RWPE1 (cell line): ENCODE measurements at regions not wholly inside any gene's neighbourhood (a gene's known extent, or its start where the extent isn't known, plus 50 kb on each side); places are given as distances from the start of the nearest gene placed in this dataset.

Experiments
- CTCF ChIA-PET: fragments of 350-600 bp; sonication (Branson Sonifier 250); formaldehyde crosslinking; extraction: SDS; loops from one replicate; lab custom pipeline; 2021; lab: Yijun Ruan, JAX
- POLR2A ChIA-PET: fragments of 400-600 bp; formaldehyde crosslinking; extraction: SDS; loops from one replicate; lab custom pipeline; 2020; ENCODE audit warnings: antibody characterized with exemption; ENCODE audit not compliant: low non-redundant PET; lab: Yijun Ruan, JAX
- DNase-seq: peaks from one replicate; pipeline ENCODE4 v3.0.0; 2012; ENCODE audit warnings: low spot score
- H3K27ac ChIP-seq: fragments of 450-650 bp; 2 replicates; pipeline ENCODE4 v1.5.1; 2017
- CTCF ChIP-seq: fragments of 450-650 bp; conservative IDR thresholded peaks from 2 replicates; pipeline ENCODE4 v1.5.1; 2017; ENCODE audit warnings: low read depth, mild to moderate bottlenecking

- POLR2A ChIA-PET, result interaction anchor here (0.5 kb wide), 1 partner anchor 421 kb away, joined by 4 read pairs; no protein-coding TSS in a partner anchor
- no peak for DNase-seq
- no peak overlapping the region for H3K27ac ChIP-seq
- TF ChIP-seq CTCF, result no peak
- CTCF ChIA-PET, result no interaction called here
Measured at GRCh38 chrX:13396924-13397323, 77.1 kb upstream of the ATXN3L start.

- no peak overlapping the region for H3K27ac ChIP-seq
- DNase-seq, result no peak
- ChIA-PET POLR2A (no interaction called here), CTCF (no interaction called here)
- no peak for TF ChIP-seq CTCF
Measured at GRCh38 chrX:13389501-13389900, 69.6 kb upstream of the ATXN3L start.

GRCh38 chrX:13387666-13388494, 68.0 kb upstream of the ATXN3L start:
- no peak for DNase-seq
- no peak overlapping the region for H3K27ac ChIP-seq
- CTCF ChIA-PET, result no interaction called here
- POLR2A ChIA-PET, result no interaction called here
- TF ChIP-seq CTCF, result no peak

- H3K27ac ChIP-seq, result no peak overlapping the region
- POLR2A ChIA-PET, result no interaction called here
- no peak for DNase-seq
- TF ChIP-seq CTCF, result no peak
- CTCF ChIA-PET, result no interaction called here
Measured at GRCh38 chrX:13386636-13387035, 66.8 kb upstream of the ATXN3L start.

- ChIA-PET CTCF (no interaction called here), POLR2A (no interaction called here)
- DNase-seq, result no peak
- no peak for TF ChIP-seq CTCF
- no peak overlapping the region for H3K27ac ChIP-seq
Measured at GRCh38 chrX:13386092-13386491, 66.2 kb upstream of the ATXN3L start.

- no peak for DNase-seq
- POLR2A ChIA-PET, result no interaction called here
- H3K27ac ChIP-seq, result no peak overlapping the region
- CTCF ChIA-PET, result no interaction called here
- no peak for TF ChIP-seq CTCF
Measured at GRCh38 chrX:13383907-13384306, 64.1 kb upstream of the ATXN3L start.
